ENCODE measurements at regions not wholly inside any gene's neighbourhood (a gene's known extent, or its start where the extent isn't known, plus 50 kb on each side); places are given as distances from the start of the nearest gene placed in this dataset.

DNA sequence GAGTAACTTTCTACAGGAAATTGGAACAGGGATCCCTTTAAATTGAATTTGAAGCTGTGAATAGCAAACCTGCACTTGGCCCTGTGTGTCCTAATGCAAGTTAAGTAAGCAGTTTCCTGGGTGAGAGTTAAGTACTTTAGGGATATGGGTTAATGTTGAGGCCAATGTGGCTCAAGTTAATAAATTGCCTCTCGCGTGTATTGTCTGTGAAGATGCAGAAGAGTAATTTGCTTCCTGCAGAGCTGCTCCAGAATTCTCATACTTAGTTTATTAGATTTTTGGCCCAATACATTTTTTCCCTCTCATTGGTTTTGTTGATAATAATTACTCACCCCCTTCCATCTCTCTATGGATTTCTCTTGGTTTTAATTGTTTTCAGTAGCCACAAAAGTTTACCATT is 86.5 kb downstream of the SLC25A47 start:
- 79% methylated on average over 2 of the region's 2 CpGs for WGBS (ENCODE audit: low lambda C conversion rate, missing lambda C conversion rate)
- DNase-seq (ENCODE audit: low spot score), result no peak
- H3K4me2 ChIP-seq, result no peak overlapping the region
- no peak overlapping the region for H3K4me3 ChIP-seq
- no peak overlapping the region for H2AFZ ChIP-seq
- H3K36me3 ChIP-seq (replicated peaks; ENCODE audit: insufficient read depth, low read depth), result no peaks in the 10 kb centered on the region
- H3K27ac ChIP-seq, result peak overlapping the region; percentile 76
- H3K4me1 ChIP-seq (ENCODE audit: insufficient read depth), result peaks cover 26% of the 10 kb centered on the region
- no peaks in the 10 kb centered on the region for H3K9me2 ChIP-seq (replicated peaks; ENCODE audit: insufficient read depth)
- H3K27me3 ChIP-seq, result no peaks in the 10 kb centered on the region
- H3K79me2 ChIP-seq, result peaks cover 45% of the 10 kb centered on the region
- TF ChIP-seq, protein P1, sequence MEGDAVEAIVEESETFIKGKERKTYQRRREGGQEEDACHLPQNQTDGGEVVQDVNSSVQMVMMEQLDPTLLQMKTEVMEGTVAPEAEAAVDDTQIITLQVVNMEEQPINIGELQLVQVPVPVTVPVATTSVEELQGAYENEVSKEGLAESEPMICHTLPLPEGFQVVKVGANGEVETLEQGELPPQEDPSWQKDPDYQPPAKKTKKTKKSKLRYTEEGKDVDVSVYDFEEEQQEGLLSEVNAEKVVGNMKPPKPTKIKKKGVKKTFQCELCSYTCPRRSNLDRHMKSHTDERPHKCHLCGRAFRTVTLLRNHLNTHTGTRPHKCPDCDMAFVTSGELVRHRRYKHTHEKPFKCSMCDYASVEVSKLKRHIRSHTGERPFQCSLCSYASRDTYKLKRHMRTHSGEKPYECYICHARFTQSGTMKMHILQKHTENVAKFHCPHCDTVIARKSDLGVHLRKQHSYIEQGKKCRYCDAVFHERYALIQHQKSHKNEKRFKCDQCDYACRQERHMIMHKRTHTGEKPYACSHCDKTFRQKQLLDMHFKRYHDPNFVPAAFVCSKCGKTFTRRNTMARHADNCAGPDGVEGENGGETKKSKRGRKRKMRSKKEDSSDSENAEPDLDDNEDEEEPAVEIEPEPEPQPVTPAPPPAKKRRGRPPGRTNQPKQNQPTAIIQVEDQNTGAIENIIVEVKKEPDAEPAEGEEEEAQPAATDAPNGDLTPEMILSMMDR (IDR thresholded peaks at IDR 0.05; ENCODE audit: poor library complexity), result no peak
- no peaks in the 10 kb centered on the region for H4K20me1 ChIP-seq (ENCODE audit: insufficient read depth, poor library complexity, severe bottlenecking)
- H3K9me3 ChIP-seq (ENCODE audit: low read depth), result no peaks in the 10 kb centered on the region

GRCh38 chr14:100410056-100410565 is 87.0 kb downstream of the SLC25A47 start:
- WGBS (ENCODE audit: low lambda C conversion rate, missing lambda C conversion rate), result 68% methylated on average over 8 of the region's 8 CpGs
- Histone ChIP-seq H4K20me1 (ENCODE audit: insufficient read depth, poor library complexity, severe bottlenecking) (no peaks in the 10 kb centered on the region), H3K27ac (peak overlapping the region; percentile 76), H3K36me3 (replicated peaks; ENCODE audit: insufficient read depth, low read depth) (no peaks in the 10 kb centered on the region), H3K4me3 (no peak overlapping the region), H2AFZ (no peak overlapping the region), H3K9me2 (replicated peaks; ENCODE audit: insufficient read depth) (no peaks in the 10 kb centered on the region), H3K9me3 (ENCODE audit: low read depth) (no peaks in the 10 kb centered on the region), H3K4me1 (ENCODE audit: insufficient read depth) (peaks cover 26% of the 10 kb centered on the region), H3K4me2 (no peak overlapping the region), H3K27me3 (no peaks in the 10 kb centered on the region), H3K79me2 (peaks cover 40% of the 10 kb centered on the region)
- TF ChIP-seq EZH2 (IDR thresholded peaks at IDR 0.05; ENCODE audit: borderline replicate concordance) (no peak), EZH2phosphoT487 (IDR thresholded peaks at IDR 0.05; ENCODE audit: low read depth, severe bottlenecking, unreplicated experiment) (no peak)
- TF ChIP-seq, protein P1 (IDR thresholded peaks at IDR 0.05; ENCODE audit: poor library complexity), result no peak
- no peak for DNase-seq (ENCODE audit: low spot score)

DNA sequence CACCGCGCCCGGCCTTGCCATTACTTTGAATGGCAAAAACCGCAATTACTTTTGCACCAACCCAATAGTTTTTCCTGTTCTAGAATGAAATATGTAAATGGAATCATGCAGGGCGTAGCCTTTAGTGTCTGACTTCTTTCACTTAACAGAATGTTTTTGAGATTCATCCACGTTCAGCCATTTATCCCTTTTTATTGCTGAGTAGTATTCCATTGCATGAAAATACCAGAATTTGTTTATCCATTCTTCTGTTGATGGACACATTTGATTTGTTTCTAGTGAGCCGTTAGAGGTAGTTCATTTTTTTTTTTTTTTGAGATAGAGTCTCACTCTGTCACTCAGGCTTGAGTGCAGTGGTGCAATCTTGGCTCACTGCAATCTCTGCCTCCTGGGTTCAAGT is 90.6 kb downstream of the SLC25A47 start:
- H3K36me3 ChIP-seq (replicated peaks; ENCODE audit: insufficient read depth, low read depth), result no peaks in the 10 kb centered on the region
- H3K27me3 ChIP-seq, result no peaks in the 10 kb centered on the region
- TF ChIP-seq, protein P1 (IDR thresholded peaks at IDR 0.05; ENCODE audit: poor library complexity), result no peak
- no peak for TF ChIP-seq EZH2 (IDR thresholded peaks at IDR 0.05; ENCODE audit: borderline replicate concordance)
- no peak for TF ChIP-seq EZH2phosphoT487 (IDR thresholded peaks at IDR 0.05; ENCODE audit: low read depth, severe bottlenecking, unreplicated experiment)
- no peaks in the 10 kb centered on the region for H4K20me1 ChIP-seq (ENCODE audit: insufficient read depth, poor library complexity, severe bottlenecking)
- H3K79me2 ChIP-seq, result peaks cover 46% of the 10 kb centered on the region
- no peaks in the 10 kb centered on the region for H3K9me2 ChIP-seq (replicated peaks; ENCODE audit: insufficient read depth)
- no peak overlapping the region for H2AFZ ChIP-seq
- H3K27ac ChIP-seq, result no peak overlapping the region
- H3K4me3 ChIP-seq, result no peak overlapping the region
- H3K9me3 ChIP-seq (ENCODE audit: low read depth), result no peaks in the 10 kb centered on the region
- H3K4me2 ChIP-seq, result no peak overlapping the region
- DNase-seq (ENCODE audit: low spot score), result no peak
- H3K4me1 ChIP-seq (ENCODE audit: insufficient read depth), result peaks cover 19% of the 10 kb centered on the region
- WGBS (ENCODE audit: low lambda C conversion rate, missing lambda C conversion rate), result 97% methylated on average over 7 of the region's 7 CpGs

- no peak for TF ChIP-seq EZH2phosphoT487 (IDR thresholded peaks at IDR 0.05; ENCODE audit: low read depth, severe bottlenecking, unreplicated experiment)
- TF ChIP-seq, protein P1 (IDR thresholded peaks at IDR 0.05; ENCODE audit: poor library complexity), result no peak
- no peak for TF ChIP-seq EZH2 (IDR thresholded peaks at IDR 0.05; ENCODE audit: borderline replicate concordance)
- 93% methylated on average over 3 of the region's 3 CpGs for WGBS (ENCODE audit: low lambda C conversion rate, missing lambda C conversion rate)
- H3K9me3 ChIP-seq (ENCODE audit: low read depth), result no peaks in the 10 kb centered on the region
These were observed 92.1 kb downstream of the SLC25A47 start for GRCh38 chr14:100415226-100415625.

More at GRCh38 chr14:100415226-100415625, 92.1 kb downstream of the SLC25A47 start:
- H3K79me2 ChIP-seq, result peaks cover 44% of the 10 kb centered on the region
- H3K9me2 ChIP-seq (replicated peaks; ENCODE audit: insufficient read depth), result no peaks in the 10 kb centered on the region
- no peak overlapping the region for H3K4me3 ChIP-seq
- H3K4me1 ChIP-seq (ENCODE audit: insufficient read depth), result peaks cover 10% of the 10 kb centered on the region
- H4K20me1 ChIP-seq (ENCODE audit: insufficient read depth, poor library complexity, severe bottlenecking), result no peaks in the 10 kb centered on the region
- no peaks in the 10 kb centered on the region for H3K27me3 ChIP-seq
- H3K36me3 ChIP-seq (replicated peaks; ENCODE audit: insufficient read depth, low read depth), result no peaks in the 10 kb centered on the region
- no peak overlapping the region for H3K4me2 ChIP-seq
- no peak for DNase-seq (ENCODE audit: low spot score)
- H2AFZ ChIP-seq, result no peak overlapping the region
- no peak overlapping the region for H3K27ac ChIP-seq

Measured in hepatocyte (in vitro differentiated cells).